SK-N-SH treated with all-trans-retinoic acid at 6 μM for 48 hours (cell line): ENCODE measurements at regions not wholly inside any gene's neighbourhood (a gene's known extent, or its start where the extent isn't known, plus 50 kb on each side); places are given as distances from the start of the nearest gene placed in this dataset.

Source experiments
- ATAC-seq: fragments of 200-7000 bp; cut with Tn5 transposase; 3 replicates; pipeline ENCODE4 v1.9.1; 2020; ENCODE audit warnings: mild to moderate bottlenecking, moderate library complexity
- ARNTL ChIP-seq: fragments of 450-650 bp; formaldehyde crosslinking; IDR thresholded peaks from 2 replicates; pipeline ENCODE4 v1.5.0; 2020; ENCODE audit warnings: low read depth, mild to moderate bottlenecking, moderate library complexity, borderline replicate concordance
- BACH2 ChIP-seq: fragments of 250-450 bp; sonication (Bioruptor Pico); IDR thresholded peaks from 2 replicates; pipeline ENCODE4 v1.9.0; 2021; ENCODE audit warnings: mild to moderate bottlenecking, borderline replicate concordance
- CREB5 ChIP-seq: fragments of 250-450 bp; sonication (Bioruptor Pico); IDR thresholded peaks from 2 replicates; pipeline ENCODE4 v1.5.1; 2020; ENCODE audit warnings: low read depth, mild to moderate bottlenecking, moderate library complexity
- CSRNP3 ChIP-seq: fragments of 250-450 bp; sonication (Bioruptor Pico); IDR thresholded peaks from 2 replicates; pipeline ENCODE4 v1.5.1; 2021; ENCODE audit warnings: mild to moderate bottlenecking, moderate library complexity
- ESRRG ChIP-seq: fragments of 250-450 bp; sonication (Bioruptor Pico); IDR thresholded peaks from 2 replicates; pipeline ENCODE4 v1.6.1; 2021; ENCODE audit warnings: mild to moderate bottlenecking
- GLIS3 ChIP-seq: fragments of 250-450 bp; sonication (Bioruptor Pico); IDR thresholded peaks from 2 replicates; pipeline ENCODE4 v1.5.0; 2020; ENCODE audit warnings: mild to moderate bottlenecking, moderate library complexity
- PATZ1 ChIP-seq: fragments of 250-450 bp; sonication (Bioruptor Pico); IDR thresholded peaks from 2 replicates; pipeline ENCODE4 v1.8.0; 2020; ENCODE audit warnings: mild to moderate bottlenecking, moderate library complexity, borderline replicate concordance
- PPARA ChIP-seq: fragments of 250-450 bp; sonication (Bioruptor Pico); IDR thresholded peaks from 2 replicates; pipeline ENCODE4 v1.5.0; 2020; ENCODE audit warnings: mild to moderate bottlenecking, borderline replicate concordance
- SNAI2 ChIP-seq: fragments of 250-450 bp; sonication (Bioruptor Pico); IDR thresholded peaks from 2 replicates; pipeline ENCODE4 v1.5.0; 2020; ENCODE audit warnings: mild to moderate bottlenecking, moderate library complexity
- TOX ChIP-seq: fragments of 250-450 bp; sonication (Bioruptor Pico); IDR thresholded peaks from 2 replicates; pipeline ENCODE4 v1.8.0; 2021; ENCODE audit warnings: mild to moderate bottlenecking, moderate library complexity, borderline replicate concordance
- TSHZ2 ChIP-seq: fragments of 250-450 bp; sonication (Bioruptor Pico); IDR thresholded peaks from 2 replicates; pipeline ENCODE4 v1.5.0; 2020; ENCODE audit warnings: mild to moderate bottlenecking, moderate library complexity
- ZFP3 ChIP-seq: fragments of 250-450 bp; sonication (Bioruptor Pico); IDR thresholded peaks from 2 replicates; pipeline ENCODE4 v1.5.0; 2020; ENCODE audit warnings: mild to moderate bottlenecking, moderate library complexity
- ZFP30 ChIP-seq: fragments of 450-650 bp; formaldehyde crosslinking; IDR thresholded peaks from 2 replicates; pipeline ENCODE4 v1.5.0; 2022; ENCODE audit warnings: mild to moderate bottlenecking, moderate library complexity
- ZNF565 ChIP-seq: fragments of 450-650 bp; formaldehyde crosslinking; conservative IDR thresholded peaks from 2 replicates; pipeline ENCODE4 v1.5.0; 2020; ENCODE audit warnings: low read depth, mild to moderate bottlenecking, moderate library complexity
- ZNF70 ChIP-seq: fragments of 450-650 bp; formaldehyde crosslinking; IDR thresholded peaks from 2 replicates; pipeline ENCODE4 v1.5.0; 2020; ENCODE audit warnings: mild to moderate bottlenecking, moderate library complexity
- ZNF8 ChIP-seq: fragments of 450-650 bp; formaldehyde crosslinking; IDR thresholded peaks from 2 replicates; pipeline ENCODE4 v1.5.0; 2020; ENCODE audit warnings: mild to moderate bottlenecking, moderate library complexity

- TF ChIP-seq CSRNP3 (CRISPR knock-in tag) (no peak), ZFP3 (CRISPR knock-in tag) (no peak), ESRRG (CRISPR knock-in tag) (no peak), ZNF8 (CRISPR knock-in tag) (no peak), CREB5 (CRISPR knock-in tag) (no peak), ZNF70 (no peak), SNAI2 (CRISPR knock-in tag) (no peak), TSHZ2 (no peak), ZFP30 (CRISPR knock-in tag) (no peak)
- ATAC-seq, result no peak
Observed at GRCh38 chr3:67127254-67127653, 129.1 kb downstream of the KBTBD8 start.

- no peak for ATAC-seq
- TF ChIP-seq TOX (CRISPR knock-in tag) (no peak), PATZ1 (CRISPR knock-in tag) (no peak), TSHZ2 (no peak), ZNF70 (no peak), ARNTL (no peak)
Observed at GRCh38 chr3:67142432-67142831, 144.3 kb downstream of the KBTBD8 start.

GRCh38 chr3:67145738-67146137 is 147.6 kb downstream of the KBTBD8 start:
- TF ChIP-seq CREB5 (CRISPR knock-in tag) (no peak), PATZ1 (CRISPR knock-in tag) (no peak), GLIS3 (CRISPR knock-in tag) (no peak)
- ATAC-seq, result no peak

- ATAC-seq, result no peak
- TF ChIP-seq ZNF565 (CRISPR knock-in tag) (no peak), ZFP30 (CRISPR knock-in tag) (no peak), TSHZ2 (no peak), SNAI2 (CRISPR knock-in tag) (no peak), TOX (CRISPR knock-in tag) (no peak), CREB5 (CRISPR knock-in tag) (no peak), ESRRG (CRISPR knock-in tag) (no peak), ZNF70 (no peak), BACH2 (CRISPR knock-in tag) (no peak), PPARA (no peak), ZNF8 (CRISPR knock-in tag) (no peak)
Observed at GRCh38 chr3:67154429-67154828, 156.3 kb downstream of the KBTBD8 start.
